Right atrium auricular region (tissue), 2 donors: ENCODE measurements at regions not wholly inside any gene's neighbourhood (a gene's known extent, or its start where the extent isn't known, plus 50 kb on each side); places are given as distances from the start of the nearest gene placed in this dataset.

Experiments
- DNase-seq: peaks from one replicate; pipeline ENCODE4 v3.0.0-alpha.2; 2019; ENCODE audit warnings: low spot score
- H3K27ac ChIP-seq, 2 donors: fragments of 200-600 bp; sonication (generic); 1 replicate in 1 of 2; 2 replicates in 1 of 2; pipeline ENCODE4 v1.5.1; 2016 to 2019
- H3K27me3 ChIP-seq, 2 donors: fragments of 200-600 bp; sonication (generic); one replicate each; pipeline versions ENCODE4 v1.5.1 to v1.6.0; 2017 to 2019
- H3K36me3 ChIP-seq: fragments of 200-600 bp; sonication (generic); one replicate; pipeline ENCODE4 v1.5.1; 2016
- H3K4me1 ChIP-seq, 2 donors: fragments of 200-600 bp; sonication (generic); one replicate each; pipeline versions ENCODE4 v1.5.1 to v1.6.0; 2017 to 2019
- H3K4me3 ChIP-seq, 2 donors: fragments of 200-600 bp; sonication (generic); 1 replicate in 1 of 2; 2 replicates in 1 of 2; pipeline ENCODE4 v1.5.1; 2017 to 2019; ENCODE audit warnings: mild to moderate bottlenecking in 1 of 2, moderate library complexity in 1 of 2
- H3K9me3 ChIP-seq, 2 donors: fragments of 200-600 bp; sonication (generic); one replicate each; pipeline ENCODE4 v1.5.1; 2019
- TF ChIP-seq, protein P1 (sequence below), 2 donors: fragments of 200-600 bp; sonication (generic); IDR thresholded peaks; one replicate each; pipeline ENCODE4 v1.5.1; 2019; ENCODE audit warnings: antibody characterized with exemption in 2 of 2

- Histone ChIP-seq H3K4me1 (peaks cover 0 to 9% of the 10 kb centered on the region in 2 donors), H3K27me3 (no peaks in the 10 kb centered on the region), H3K4me3 (no peak overlapping the region), H3K27ac (no peak overlapping the region), H3K9me3 (no peaks in the 10 kb centered on the region), H3K36me3 (no peaks in the 10 kb centered on the region)
- TF ChIP-seq, protein P1, sequence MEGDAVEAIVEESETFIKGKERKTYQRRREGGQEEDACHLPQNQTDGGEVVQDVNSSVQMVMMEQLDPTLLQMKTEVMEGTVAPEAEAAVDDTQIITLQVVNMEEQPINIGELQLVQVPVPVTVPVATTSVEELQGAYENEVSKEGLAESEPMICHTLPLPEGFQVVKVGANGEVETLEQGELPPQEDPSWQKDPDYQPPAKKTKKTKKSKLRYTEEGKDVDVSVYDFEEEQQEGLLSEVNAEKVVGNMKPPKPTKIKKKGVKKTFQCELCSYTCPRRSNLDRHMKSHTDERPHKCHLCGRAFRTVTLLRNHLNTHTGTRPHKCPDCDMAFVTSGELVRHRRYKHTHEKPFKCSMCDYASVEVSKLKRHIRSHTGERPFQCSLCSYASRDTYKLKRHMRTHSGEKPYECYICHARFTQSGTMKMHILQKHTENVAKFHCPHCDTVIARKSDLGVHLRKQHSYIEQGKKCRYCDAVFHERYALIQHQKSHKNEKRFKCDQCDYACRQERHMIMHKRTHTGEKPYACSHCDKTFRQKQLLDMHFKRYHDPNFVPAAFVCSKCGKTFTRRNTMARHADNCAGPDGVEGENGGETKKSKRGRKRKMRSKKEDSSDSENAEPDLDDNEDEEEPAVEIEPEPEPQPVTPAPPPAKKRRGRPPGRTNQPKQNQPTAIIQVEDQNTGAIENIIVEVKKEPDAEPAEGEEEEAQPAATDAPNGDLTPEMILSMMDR (IDR thresholded peaks at IDR 0.05): no peak
- DNase-seq: no peak
These were observed 163.4 kb downstream of the HSD17B3 start for GRCh38 chr9:96138616-96139015.

DNA sequence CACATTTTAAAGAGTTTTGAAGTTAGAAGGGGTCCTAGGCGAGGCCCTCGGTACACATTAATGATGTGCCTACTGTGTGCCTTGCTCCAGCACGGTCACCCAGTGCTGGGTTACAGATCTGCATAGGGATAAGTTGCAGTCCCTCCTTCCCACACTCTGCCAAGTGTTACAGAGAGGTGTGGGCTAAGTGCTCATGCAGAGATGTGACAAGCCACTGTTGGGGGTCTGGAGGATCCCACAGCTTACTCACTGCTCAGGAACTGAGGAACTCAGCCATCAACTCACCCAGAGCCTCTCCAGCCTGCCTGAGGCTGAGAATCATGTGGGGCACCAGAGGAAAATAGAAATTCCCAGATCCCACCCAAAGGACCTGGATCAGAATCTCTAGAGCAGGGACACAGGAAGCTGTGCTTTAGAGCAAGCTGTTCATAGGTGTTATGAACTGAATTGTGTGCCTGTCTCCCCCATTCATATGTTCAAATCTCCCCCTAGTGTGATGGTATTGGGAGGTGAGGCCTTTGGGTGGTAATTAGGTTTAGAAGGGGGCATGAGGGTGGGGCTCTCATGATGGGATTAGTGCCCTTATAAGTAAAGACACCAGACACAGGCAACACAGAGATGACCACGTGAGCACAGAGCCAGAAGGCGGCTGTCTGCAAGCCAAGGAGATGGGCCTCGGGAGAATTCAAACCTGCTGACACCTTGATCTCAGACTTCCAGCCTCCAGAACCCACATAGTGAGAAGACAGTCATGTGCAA is 164.1 kb downstream of the HSD17B3 start:
- TF ChIP-seq, protein P1 (IDR thresholded peaks at IDR 0.05): no peak
- no peak overlapping the region for H3K27ac ChIP-seq
- H3K9me3 ChIP-seq: no peaks in the 10 kb centered on the region
- peaks cover 0 to 9% of the 10 kb centered on the region in 2 donors for H3K4me1 ChIP-seq
- no peak for DNase-seq
- H3K4me3 ChIP-seq: no peak overlapping the region
- H3K36me3 ChIP-seq: no peaks in the 10 kb centered on the region
- H3K27me3 ChIP-seq: no peaks in the 10 kb centered on the region

DNA sequence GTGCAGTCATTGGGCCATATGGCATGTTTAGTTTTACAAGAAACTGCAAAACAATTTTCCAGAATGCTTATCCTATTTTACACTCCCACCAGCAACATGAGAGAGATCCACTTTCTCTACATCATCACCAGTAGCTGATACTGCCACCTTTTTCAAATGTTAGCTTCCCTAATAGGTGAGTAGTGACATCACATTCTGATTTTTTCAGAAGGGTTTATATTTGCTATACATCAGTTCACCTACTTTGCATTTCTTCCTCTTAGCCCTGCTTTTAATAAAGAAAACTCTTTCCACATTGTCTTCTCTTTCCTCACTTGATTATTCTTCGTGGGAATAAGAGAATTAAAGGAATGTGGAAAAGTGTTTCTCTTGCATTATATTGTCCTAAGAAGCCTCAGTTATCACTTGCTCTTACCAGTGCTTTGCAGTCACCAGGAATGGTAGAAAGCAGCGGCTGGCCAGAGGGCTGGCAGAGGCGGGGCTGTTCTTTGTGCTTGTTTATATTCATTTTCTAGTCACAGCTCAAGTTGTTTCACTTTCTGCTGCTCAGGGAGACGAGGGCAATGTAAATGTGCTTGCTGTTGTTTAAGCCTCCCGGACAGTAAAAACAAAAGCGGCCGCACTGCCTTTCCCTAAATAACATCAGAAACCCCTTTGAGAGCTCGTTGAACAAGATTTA is 164.8 kb downstream of the HSD17B3 start:
- H3K27me3 ChIP-seq: no peaks in the 10 kb centered on the region
- H3K36me3 ChIP-seq: no peaks in the 10 kb centered on the region
- DNase-seq: no peak
- no peak overlapping the region for H3K27ac ChIP-seq
- H3K9me3 ChIP-seq: no peaks in the 10 kb centered on the region
- TF ChIP-seq, protein P1 (IDR thresholded peaks at IDR 0.05): no peak
- H3K4me3 ChIP-seq: no peak overlapping the region
- peaks cover 0 to 9% of the 10 kb centered on the region in 2 donors for H3K4me1 ChIP-seq

GRCh38 chr9:96135753-96136290 is 166.2 kb downstream of the HSD17B3 start:
- H3K4me1 ChIP-seq: peaks cover 0 to 9% of the 10 kb centered on the region in 2 donors
- TF ChIP-seq, protein P1 (IDR thresholded peaks at IDR 0.05): no peak

GRCh38 chr9:96135076-96135752 is 166.8 kb downstream of the HSD17B3 start:
- Histone ChIP-seq H3K27me3 (no peaks in the 10 kb centered on the region), H3K36me3 (no peaks in the 10 kb centered on the region), H3K27ac (no peak overlapping the region), H3K4me3 (no peak overlapping the region), H3K9me3 (no peaks in the 10 kb centered on the region), H3K4me1 (peaks cover 0 to 9% of the 10 kb centered on the region in 2 donors)
- TF ChIP-seq, protein P1 (IDR thresholded peaks at IDR 0.05): no peak
- no peak for DNase-seq

More at GRCh38 chr9:96135753-96136290, 166.2 kb downstream of the HSD17B3 start:
- H3K36me3 ChIP-seq: no peaks in the 10 kb centered on the region
- H3K4me3 ChIP-seq: no peak overlapping the region
- H3K9me3 ChIP-seq: no peaks in the 10 kb centered on the region
- H3K27ac ChIP-seq: no peak overlapping the region
- H3K27me3 ChIP-seq: no peaks in the 10 kb centered on the region
- no peak for DNase-seq
